ENCODE measurements at regions not wholly inside any gene's neighbourhood (a gene's known extent, or its start where the extent isn't known, plus 50 kb on each side); places are given as distances from the start of the nearest gene placed in this dataset.

DNA sequence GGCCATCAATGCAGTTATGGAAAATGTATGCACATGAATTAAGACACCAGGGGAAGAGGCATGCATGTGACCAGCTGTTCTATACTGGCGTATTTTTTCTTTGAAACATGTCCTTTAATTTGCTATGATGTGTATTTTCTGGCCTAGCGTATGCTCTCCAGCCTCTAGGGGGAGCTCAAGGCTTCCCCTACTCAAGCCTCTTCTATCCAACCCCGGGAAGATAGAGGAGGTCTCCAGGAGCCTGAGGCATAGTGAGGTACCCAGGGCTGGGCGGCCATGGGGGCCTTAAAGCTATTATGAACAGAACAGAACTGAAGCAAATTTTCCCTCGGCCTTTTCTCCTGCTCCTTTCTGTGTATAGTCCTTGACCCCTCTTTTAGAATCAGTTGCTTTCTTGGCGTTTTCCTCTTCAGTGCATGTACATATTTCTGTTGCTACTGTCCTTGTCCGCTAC is 528.9 kb downstream of the MAFB start:
- H2BK20ac ChIP-seq (ENCODE audit: low read length): no peak overlapping the region
- no peak overlapping the region for H4K5ac ChIP-seq (ENCODE audit: insufficient read length, low read depth, low read length)
- ChIA-PET CTCF (ENCODE audit: partially characterized antibody) (interaction anchor here (0.6 to 3.2 kb wide), 34 partner anchors 8 to 1327 kb away, joined by 3 to 16 read pairs (median 4); no protein-coding TSS in a partner anchor), POLR2A (ENCODE audit: partially characterized antibody) (interaction anchor here (1.2 kb wide), 1 partner anchor 97 kb away, joined by 3 read pairs; no protein-coding TSS in a partner anchor)
- H2BK5ac ChIP-seq (ENCODE audit: low read depth, low read length): no peak overlapping the region
- no peak overlapping the region for H3K18ac ChIP-seq (ENCODE audit: extremely low read depth, low read length)
- no peak overlapping the region for H3K4me2 ChIP-seq (ENCODE audit: insufficient read depth in 1 of 2, low read depth in 2 of 2, low read length in 2 of 2)
- H3K36me3 ChIP-seq (ENCODE audit: control insufficient read depth in 2 of 4, insufficient read depth in 4 of 4, low read length in 3 of 4): no peaks in the 10 kb centered on the region
- H2BK15ac ChIP-seq (ENCODE audit: low read length): no peak overlapping the region
- H4K91ac ChIP-seq (replicated peaks; ENCODE audit: insufficient read length, low read length): no peak overlapping the region
- H3K27me3 ChIP-seq (replicated peaks in 1 of 4; ENCODE audit: control insufficient read depth in 3 of 4, extremely low read depth in 1 of 4, insufficient read depth in 3 of 4, low read length in 3 of 4): peaks cover 0 to 1% (median 0%) of the 10 kb centered on the region in 4 experiments; a peak in 1 of 7 replicates
- FAIRE-seq (peak; percentile 93), DNase-seq (ENCODE audit: low read depth in 1 of 2, low spot score in 2 of 2) (peak; percentile 36 to 67)
- H3K4ac ChIP-seq (replicated peaks; ENCODE audit: insufficient read length, low read depth, low read length): no peak overlapping the region
- no peak overlapping the region for H3K4me3 ChIP-seq (ENCODE audit: extremely low read depth in 1 of 4, insufficient read depth in 2 of 4, low read depth in 3 of 4, low read length in 4 of 4)
- H3K9ac ChIP-seq (replicated peaks in 1 of 4; ENCODE audit: extremely low read depth in 1 of 4, low read depth in 3 of 4, low read length in 3 of 4): no peak overlapping the region
- no peaks in the 10 kb centered on the region for H3K79me1 ChIP-seq (ENCODE audit: low read depth, low read length)
- 73% methylated on average over 7 of the region's 7 CpGs; no CpG with 5 or more reads in 1 of the 2 experiments for WGBS, 2 experiments (ENCODE audit: extremely low coverage in 1 of 2, insufficient coverage in 1 of 2, insufficient read length in 1 of 2, insufficient replicate concordance in 2 of 2, low coverage in 1 of 2, low lambda C conversion rate in 2 of 2, missing lambda C conversion rate in 1 of 2)
- H4K8ac ChIP-seq (ENCODE audit: extremely low read depth, insufficient read depth, low read length): no peak overlapping the region
- H2BK12ac ChIP-seq (ENCODE audit: low read depth, low read length): no peak overlapping the region
- no peak overlapping the region for H2AK5ac ChIP-seq (ENCODE audit: low read depth, low read length)
- no peak overlapping the region for H3K27ac ChIP-seq (ENCODE audit: low read depth, low read length)
- no peak overlapping the region for H3K23ac ChIP-seq (ENCODE audit: insufficient read length)
- H2BK120ac ChIP-seq (replicated peaks; ENCODE audit: low read depth, low read length): no peak overlapping the region
- H3K56ac ChIP-seq (replicated peaks; ENCODE audit: insufficient read length, low read depth, low read length): no peak overlapping the region
- H3K79me2 ChIP-seq (ENCODE audit: control insufficient read depth in 1 of 2, insufficient read depth in 2 of 2, low read length in 2 of 2): no peaks in the 10 kb centered on the region
- H3K4me1 ChIP-seq (replicated peaks in 1 of 4; ENCODE audit: control insufficient read depth in 3 of 4, insufficient read depth in 4 of 4, low read length in 3 of 4): no peaks in the 10 kb centered on the region
- no peaks in the 10 kb centered on the region for H4K20me1 ChIP-seq (replicated peaks in 1 of 2; ENCODE audit: control insufficient read depth in 1 of 2, insufficient read depth in 2 of 2, low read length in 2 of 2)
- H3K9me3 ChIP-seq (ENCODE audit: insufficient read depth in 2 of 2, low read depth in 1 of 2, low read length in 1 of 2): no peaks in the 10 kb centered on the region
- no peak overlapping the region for H3K14ac ChIP-seq (ENCODE audit: insufficient read length)
- H2AFZ ChIP-seq (ENCODE audit: low read length): peak overlapping the region; percentile 73; the same call in 1 of the 2 replicates
- no peaks in the 10 kb centered on the region for H3K23me2 ChIP-seq (ENCODE audit: low read depth, low read length)
- TF ChIP-seq YY1 (IDR thresholded peaks at IDR 0.05; ENCODE audit: low read depth, low read length) (peak; percentile 77; the same call in 1 of the 2 replicates), SIRT6 (IDR thresholded peaks at IDR 0.05; ENCODE audit: low read length) (no peak), CTBP2 (IDR thresholded peaks at IDR 0.05; ENCODE audit: borderline replicate concordance, insufficient read depth, insufficient read length, low read length) (no peak), EGR1 (IDR thresholded peaks at IDR 0.05; ENCODE audit: borderline replicate concordance, low read depth, low read length) (no peak), POLR2A (IDR thresholded peaks at IDR 0.05; ENCODE audit: control extremely low read depth in 1 of 2, low read depth in 2 of 2, low read length in 2 of 2) (no peak), JUND (IDR thresholded peaks at IDR 0.05; ENCODE audit: low read length) (no peak), BRCA1 (IDR thresholded peaks at IDR 0.05; ENCODE audit: low read depth, low read length) (no peak), GTF2F1 (IDR thresholded peaks at IDR 0.05; ENCODE audit: borderline replicate concordance, low read depth, low read length) (no peak)
- TF ChIP-seq, protein P1, sequence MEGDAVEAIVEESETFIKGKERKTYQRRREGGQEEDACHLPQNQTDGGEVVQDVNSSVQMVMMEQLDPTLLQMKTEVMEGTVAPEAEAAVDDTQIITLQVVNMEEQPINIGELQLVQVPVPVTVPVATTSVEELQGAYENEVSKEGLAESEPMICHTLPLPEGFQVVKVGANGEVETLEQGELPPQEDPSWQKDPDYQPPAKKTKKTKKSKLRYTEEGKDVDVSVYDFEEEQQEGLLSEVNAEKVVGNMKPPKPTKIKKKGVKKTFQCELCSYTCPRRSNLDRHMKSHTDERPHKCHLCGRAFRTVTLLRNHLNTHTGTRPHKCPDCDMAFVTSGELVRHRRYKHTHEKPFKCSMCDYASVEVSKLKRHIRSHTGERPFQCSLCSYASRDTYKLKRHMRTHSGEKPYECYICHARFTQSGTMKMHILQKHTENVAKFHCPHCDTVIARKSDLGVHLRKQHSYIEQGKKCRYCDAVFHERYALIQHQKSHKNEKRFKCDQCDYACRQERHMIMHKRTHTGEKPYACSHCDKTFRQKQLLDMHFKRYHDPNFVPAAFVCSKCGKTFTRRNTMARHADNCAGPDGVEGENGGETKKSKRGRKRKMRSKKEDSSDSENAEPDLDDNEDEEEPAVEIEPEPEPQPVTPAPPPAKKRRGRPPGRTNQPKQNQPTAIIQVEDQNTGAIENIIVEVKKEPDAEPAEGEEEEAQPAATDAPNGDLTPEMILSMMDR (IDR thresholded peaks at IDR 0.05; ENCODE audit: control extremely low read depth in 1 of 3, insufficient read depth in 1 of 3, low read depth in 1 of 3, low read length in 3 of 3): peak; percentile 41 to 81 (median 71)
- TF ChIP-seq, protein P2, sequence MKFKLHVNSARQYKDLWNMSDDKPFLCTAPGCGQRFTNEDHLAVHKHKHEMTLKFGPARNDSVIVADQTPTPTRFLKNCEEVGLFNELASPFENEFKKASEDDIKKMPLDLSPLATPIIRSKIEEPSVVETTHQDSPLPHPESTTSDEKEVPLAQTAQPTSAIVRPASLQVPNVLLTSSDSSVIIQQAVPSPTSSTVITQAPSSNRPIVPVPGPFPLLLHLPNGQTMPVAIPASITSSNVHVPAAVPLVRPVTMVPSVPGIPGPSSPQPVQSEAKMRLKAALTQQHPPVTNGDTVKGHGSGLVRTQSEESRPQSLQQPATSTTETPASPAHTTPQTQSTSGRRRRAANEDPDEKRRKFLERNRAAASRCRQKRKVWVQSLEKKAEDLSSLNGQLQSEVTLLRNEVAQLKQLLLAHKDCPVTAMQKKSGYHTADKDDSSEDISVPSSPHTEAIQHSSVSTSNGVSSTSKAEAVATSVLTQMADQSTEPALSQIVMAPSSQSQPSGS (IDR thresholded peaks at IDR 0.05; ENCODE audit: low read length): no peak
